ENCODE measurements at regions not wholly inside any gene's neighbourhood (a gene's known extent, or its start where the extent isn't known, plus 50 kb on each side); places are given as distances from the start of the nearest gene placed in this dataset.

- DNase-seq, result no peak
- TF ChIP-seq CTCF (IDR thresholded peaks at IDR 0.05), result no peak
- H3K4me1 Mint-ChIP-seq (ENCODE audit: low read depth), result no peaks in the 10 kb centered on the region
- H3K36me3 Mint-ChIP-seq (ENCODE audit: low read depth), result no peaks in the 10 kb centered on the region
- no peak overlapping the region for H3K4me3 Mint-ChIP-seq
- no peak overlapping the region for H3K27ac Mint-ChIP-seq
- no peaks in the 10 kb centered on the region for H3K9me3 Mint-ChIP-seq
- peaks cover 36% of the 10 kb centered on the region for H3K27me3 Mint-ChIP-seq (ENCODE audit: insufficient read depth)
These were observed 82.3 kb upstream of the KCNK12 start for GRCh38 chr2:47653036-47653435.

- no peak overlapping the region for H3K4me3 Mint-ChIP-seq
These were observed 81.4 kb upstream of the KCNK12 start for GRCh38 chr2:47652061-47652690.

GRCh38 chr2:47651296-47651695 lies 80.5 kb upstream of the KCNK12 start:
- no peak overlapping the region for H3K27ac Mint-ChIP-seq
- H3K4me1 Mint-ChIP-seq (ENCODE audit: low read depth), result no peaks in the 10 kb centered on the region
- DNase-seq, result no peak
- H3K9me3 Mint-ChIP-seq, result no peaks in the 10 kb centered on the region
- H3K4me3 Mint-ChIP-seq, result no peak overlapping the region
- TF ChIP-seq CTCF (IDR thresholded peaks at IDR 0.05), result no peak
- H3K27me3 Mint-ChIP-seq (ENCODE audit: insufficient read depth), result peaks cover 33% of the 10 kb centered on the region
- H3K36me3 Mint-ChIP-seq (ENCODE audit: low read depth), result no peaks in the 10 kb centered on the region

More at GRCh38 chr2:47652061-47652690, 81.4 kb upstream of the KCNK12 start:
- no peak for DNase-seq
- TF ChIP-seq CTCF (IDR thresholded peaks at IDR 0.05), result no peak
- Mint-ChIP-seq H3K27me3 (ENCODE audit: insufficient read depth) (peaks cover 37% of the 10 kb centered on the region), H3K36me3 (ENCODE audit: low read depth) (no peaks in the 10 kb centered on the region), H3K4me1 (ENCODE audit: low read depth) (no peaks in the 10 kb centered on the region), H3K27ac (no peak overlapping the region), H3K9me3 (no peaks in the 10 kb centered on the region)

- H3K36me3 Mint-ChIP-seq (ENCODE audit: low read depth), result no peaks in the 10 kb centered on the region
- no peaks in the 10 kb centered on the region for H3K4me1 Mint-ChIP-seq (ENCODE audit: low read depth)
- H3K9me3 Mint-ChIP-seq, result no peaks in the 10 kb centered on the region
- no peak overlapping the region for H3K27ac Mint-ChIP-seq
- no peak overlapping the region for H3K4me3 Mint-ChIP-seq
- no peak for TF ChIP-seq CTCF (IDR thresholded peaks at IDR 0.05)
- DNase-seq, result no peak
- H3K27me3 Mint-ChIP-seq (ENCODE audit: insufficient read depth), result peaks cover 33% of the 10 kb centered on the region
These were observed 79.3 kb upstream of the KCNK12 start for GRCh38 chr2:47650001-47650535.

- 0 out of 2 replicates have a peak, but pooled peaks cover 4% of the 10 kb centered on the region for H3K4me1 Mint-ChIP-seq (ENCODE audit: low read depth)
- H3K36me3 Mint-ChIP-seq (ENCODE audit: low read depth), result no peaks in the 10 kb centered on the region
- no peak overlapping the region for H3K4me3 Mint-ChIP-seq
- no peak overlapping the region for H3K27ac Mint-ChIP-seq
- H3K9me3 Mint-ChIP-seq, result no peaks in the 10 kb centered on the region
- DNase-seq, result no peak
- no peak for TF ChIP-seq CTCF (IDR thresholded peaks at IDR 0.05)
- peaks cover 22% of the 10 kb centered on the region for H3K27me3 Mint-ChIP-seq (ENCODE audit: insufficient read depth)
These were observed 74.5 kb upstream of the KCNK12 start for GRCh38 chr2:47645246-47645645.

Measured in HFFc6 (cell line).